ENCODE measurements at regions not wholly inside any gene's neighbourhood (a gene's known extent, or its start where the extent isn't known, plus 50 kb on each side); places are given as distances from the start of the nearest gene placed in this dataset.

GRCh38 chr2:43127941-43128558 lies 98.4 kb downstream of the ZFP36L2 start:
- DNase-seq, result peak in 1 of 2 experiments; percentile 26

- DNase-seq, result peak; percentile 97
Measured at GRCh38 chr2:43127208-43127940, 99.0 kb downstream of the ZFP36L2 start.

- DNase-seq, result no peak
Measured at GRCh38 chr2:43126817-43127207, 99.6 kb downstream of the ZFP36L2 start.

- no peak for DNase-seq
Measured at GRCh38 chr2:43125090-43125998, 101.1 kb downstream of the ZFP36L2 start.

GRCh38 chr2:43124687-43125057 lies 101.7 kb downstream of the ZFP36L2 start:
- no peak for DNase-seq

GRCh38 chr2:43123981-43124686 lies 102.3 kb downstream of the ZFP36L2 start:
- no peak for DNase-seq

GRCh38 chr2:43123486-43123885 lies 102.9 kb downstream of the ZFP36L2 start:
- no peak for DNase-seq

GRCh38 chr2:43123028-43123427 lies 103.4 kb downstream of the ZFP36L2 start:
- DNase-seq, result no peak

GRCh38 chr2:43121580-43122314 lies 104.7 kb downstream of the ZFP36L2 start:
- DNase-seq, result no peak

- DNase-seq, result no peak
Measured at GRCh38 chr2:43119303-43119702, 107.1 kb downstream of the ZFP36L2 start.

- DNase-seq, result no peak
Measured at GRCh38 chr2:43117521-43118143, 108.8 kb downstream of the ZFP36L2 start.

GRCh38 chr2:43116988-43117387 lies 109.4 kb downstream of the ZFP36L2 start:
- DNase-seq, result no peak

- DNase-seq, result no peak
Measured at GRCh38 chr2:43115881-43116280, 110.5 kb downstream of the ZFP36L2 start.

- no peak for DNase-seq
Measured at GRCh38 chr2:43114210-43114609, 112.2 kb downstream of the ZFP36L2 start.

GRCh38 chr2:43111788-43112554 lies 114.4 kb downstream of the ZFP36L2 start:
- DNase-seq, result no peak

GRCh38 chr2:43110442-43110871 lies 115.9 kb downstream of the ZFP36L2 start:
- no peak for DNase-seq

GRCh38 chr2:43109261-43109743 lies 117.1 kb downstream of the ZFP36L2 start:
- DNase-seq, result no peak

- DNase-seq, result no peak
Measured at GRCh38 chr2:43107679-43108078, 118.7 kb downstream of the ZFP36L2 start.

- DNase-seq, result no peak
Measured at GRCh38 chr2:43106559-43107527, 119.6 kb downstream of the ZFP36L2 start.
